GM19468 (cell line): ENCODE measurements at regions not wholly inside any gene's neighbourhood (a gene's known extent, or its start where the extent isn't known, plus 50 kb on each side); places are given as distances from the start of the nearest gene placed in this dataset.
"Not testable (repeated sequence)": the region's sequence is repeated elsewhere in the genome, so short reads cannot be mapped to it uniquely, and the experiment has no call there.

Experiments used
- ATAC-seq: cut with Tn5 transposase; IDR thresholded peaks from one replicate; pipeline ENCODE4 v1.9.1; 2021; ENCODE audit warnings: mild to moderate bottlenecking, moderate library complexity, moderate number of reproducible peaks; ENCODE audit not compliant: unreplicated experiment; ENCODE audit errors: extremely low read depth

GRCh38 chr20:50433001-50433761, 77.0 kb upstream of the PTPN1 start:
- ATAC-seq: no peak

- no peak for ATAC-seq
Observed at GRCh38 chr20:50434321-50434652, 75.9 kb upstream of the PTPN1 start.

GRCh38 chr20:50434653-50435396, 75.4 kb upstream of the PTPN1 start:
- no peak for ATAC-seq

- ATAC-seq: no peak
Observed at GRCh38 chr20:50435397-50436051, 74.7 kb upstream of the PTPN1 start.

- ATAC-seq: no peak
Observed at GRCh38 chr20:50436052-50436656, 74.0 kb upstream of the PTPN1 start.

- no peak for ATAC-seq
Observed at GRCh38 chr20:50436696-50437095, 73.5 kb upstream of the PTPN1 start.

GRCh38 chr20:50438986-50439407, 71.2 kb upstream of the PTPN1 start:
- no peak for ATAC-seq

GRCh38 chr20:50439539-50440453, 70.4 kb upstream of the PTPN1 start:
- no peak for ATAC-seq

GRCh38 chr20:50442512-50442911, 67.7 kb upstream of the PTPN1 start:
- ATAC-seq: no peak

- no peak for ATAC-seq
Observed at GRCh38 chr20:50445354-50446151, 64.6 kb upstream of the PTPN1 start.

GRCh38 chr20:50446351-50447101, 63.7 kb upstream of the PTPN1 start:
- ATAC-seq: no peak

GRCh38 chr20:50447102-50447804, 62.9 kb upstream of the PTPN1 start:
- ATAC-seq: no peak

- ATAC-seq: no peak
Observed at GRCh38 chr20:50447817-50448216, 62.4 kb upstream of the PTPN1 start.

GRCh38 chr20:50448625-50449403, 61.4 kb upstream of the PTPN1 start:
- ATAC-seq: not testable (repeated sequence)

- ATAC-seq: peak; percentile 43
Observed at GRCh38 chr20:50449738-50450492, 60.3 kb upstream of the PTPN1 start.

- no peak for ATAC-seq
Observed at GRCh38 chr20:50450493-50450826, 59.7 kb upstream of the PTPN1 start.
